GM21737 (cell line): ENCODE measurements at regions not wholly inside any gene's neighbourhood (a gene's known extent, or its start where the extent isn't known, plus 50 kb on each side); places are given as distances from the start of the nearest gene placed in this dataset.

Experiments used
- ATAC-seq: cut with Tn5 transposase; IDR thresholded peaks from one replicate; pipeline ENCODE4 v1.9.1; 2021; ENCODE audit warnings: mild to moderate bottlenecking, moderate library complexity; ENCODE audit not compliant: unreplicated experiment

DNA sequence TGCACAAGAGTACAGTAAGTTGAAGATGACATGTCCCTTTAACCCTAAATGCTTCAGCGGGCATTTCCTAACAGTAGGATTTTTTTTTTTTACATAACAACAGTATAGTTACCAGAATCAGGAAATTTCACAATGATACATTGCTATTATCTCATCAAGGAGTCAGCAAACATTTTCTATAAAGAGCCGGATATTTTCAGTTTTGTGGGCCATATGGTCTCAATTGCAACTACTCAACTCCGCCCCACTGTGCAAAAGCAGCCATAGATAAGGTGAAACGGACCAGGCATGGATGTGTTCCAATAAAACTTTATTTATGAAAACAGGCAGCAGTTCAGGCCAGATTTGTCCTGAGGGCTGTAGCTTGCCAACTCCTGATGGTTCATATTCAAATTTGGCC is 130.6 kb downstream of the SMAD6 start:
- no peak for ATAC-seq

DNA sequence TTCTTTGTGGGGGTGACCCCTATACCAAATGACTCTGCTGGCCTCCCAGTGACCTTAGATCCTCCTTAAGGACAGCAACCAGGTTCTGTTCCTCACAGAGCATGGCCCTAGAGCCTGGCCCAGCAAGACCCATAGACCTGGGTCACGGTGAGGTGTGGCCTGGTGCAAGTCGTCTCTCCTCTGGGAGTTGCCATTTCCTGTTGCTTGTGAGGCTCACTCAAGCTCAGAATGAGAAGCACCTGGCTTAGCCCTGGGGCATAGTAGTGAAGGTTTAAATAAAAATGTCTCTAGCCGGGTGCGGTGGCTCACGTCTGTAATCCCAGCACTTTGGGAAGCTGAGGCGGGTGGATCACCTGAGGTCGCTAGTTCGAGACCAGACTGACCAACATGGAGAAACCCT is 131.3 kb downstream of the SMAD6 start:
- ATAC-seq, result no peak

DNA sequence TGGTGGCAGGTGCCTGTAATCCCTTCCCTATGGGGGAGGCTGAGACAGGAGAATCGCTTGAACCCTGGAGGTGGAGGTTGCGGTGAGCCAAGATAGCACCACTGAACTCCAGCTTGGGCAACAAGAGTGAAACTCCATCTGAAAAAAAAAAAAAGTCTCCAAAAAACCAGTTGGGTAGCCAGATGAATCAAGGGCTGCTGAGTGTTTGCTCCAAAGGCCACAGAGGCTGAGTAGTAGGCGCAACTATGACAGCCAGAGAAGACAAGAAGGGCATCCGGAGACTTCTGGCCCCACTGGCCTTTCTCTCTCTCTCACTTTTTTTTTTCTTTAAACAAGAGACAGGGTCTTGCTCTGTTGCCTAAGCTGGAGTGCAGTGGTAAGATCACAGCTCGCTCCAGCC is 131.8 kb downstream of the SMAD6 start:
- no peak for ATAC-seq

GRCh38 chr15:66834881-66835878 is 133.1 kb downstream of the SMAD6 start:
- ATAC-seq, result no peak

GRCh38 chr15:66836231-66837030 is 134.4 kb downstream of the SMAD6 start:
- ATAC-seq, result no peak

GRCh38 chr15:66838202-66838601 is 136.2 kb downstream of the SMAD6 start:
- ATAC-seq, result no peak

DNA sequence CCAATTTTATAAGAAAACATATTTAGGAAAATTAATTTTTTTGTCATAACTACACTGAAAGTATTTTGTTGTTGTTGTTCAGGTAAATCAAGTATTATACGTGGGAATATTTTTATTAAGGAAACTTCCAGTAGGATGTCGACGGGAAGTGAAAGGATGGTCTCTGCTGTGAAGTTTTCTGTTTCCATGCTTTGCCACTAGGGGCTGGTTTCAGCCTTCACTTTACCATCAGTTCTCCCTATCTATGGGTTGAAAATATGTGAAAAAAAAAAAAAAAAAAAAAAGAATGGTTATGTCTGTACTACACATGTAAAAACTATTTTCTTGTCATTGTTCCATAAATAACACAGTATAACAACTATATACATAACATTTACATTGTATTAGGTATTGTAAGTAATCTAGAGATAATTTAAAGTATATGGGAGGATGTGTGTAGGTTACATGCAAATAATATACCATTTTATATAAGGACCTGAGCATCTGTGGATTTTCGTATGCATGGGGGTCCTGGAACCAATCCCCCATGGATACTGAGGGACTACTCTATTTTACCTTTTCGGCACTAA is 136.7 kb downstream of the SMAD6 start:
- ATAC-seq, result no peak

GRCh38 chr15:66839506-66840112 is 137.6 kb downstream of the SMAD6 start:
- no peak for ATAC-seq

GRCh38 chr15:66840615-66841390 is 138.8 kb downstream of the SMAD6 start:
- ATAC-seq, result no peak

GRCh38 chr15:66841953-66842681 is 140.1 kb downstream of the SMAD6 start:
- ATAC-seq, result no peak

DNA sequence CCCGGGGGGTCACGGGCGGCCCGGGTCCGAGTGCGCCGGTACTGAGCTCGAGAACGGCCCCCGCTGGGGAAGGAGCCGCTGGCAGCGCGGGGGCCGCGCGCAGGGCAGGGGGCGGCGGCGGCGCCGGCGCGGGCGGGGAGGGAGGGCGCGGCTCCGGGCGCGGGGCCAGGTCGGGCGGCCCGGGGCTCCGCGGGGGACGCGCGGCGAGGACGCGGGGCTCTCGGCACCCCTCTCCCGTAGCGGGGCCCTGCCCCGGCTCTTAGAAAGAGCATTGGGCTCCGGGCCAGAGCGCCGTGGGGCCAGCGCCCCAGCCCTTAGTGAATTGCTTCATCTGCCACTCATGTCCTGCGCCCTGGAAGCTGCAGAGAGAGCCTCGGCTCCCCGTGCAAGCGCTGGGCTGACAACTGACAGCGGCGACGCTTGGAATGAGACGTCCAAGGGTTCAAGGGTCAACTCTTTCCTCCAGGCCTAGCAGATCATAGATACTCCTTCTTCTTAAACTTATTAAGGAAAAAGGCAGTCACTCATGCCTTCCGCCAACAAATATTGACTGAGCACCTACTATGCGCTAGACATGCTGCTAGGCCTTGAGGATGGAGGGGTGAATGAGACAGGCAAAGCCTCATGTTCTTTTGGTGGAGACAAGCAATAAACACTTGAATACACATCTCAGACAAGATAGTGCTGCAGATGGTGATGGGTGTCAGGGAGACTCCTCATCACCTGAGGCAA is 140.8 kb downstream of the SMAD6 start:
- no peak for ATAC-seq

DNA sequence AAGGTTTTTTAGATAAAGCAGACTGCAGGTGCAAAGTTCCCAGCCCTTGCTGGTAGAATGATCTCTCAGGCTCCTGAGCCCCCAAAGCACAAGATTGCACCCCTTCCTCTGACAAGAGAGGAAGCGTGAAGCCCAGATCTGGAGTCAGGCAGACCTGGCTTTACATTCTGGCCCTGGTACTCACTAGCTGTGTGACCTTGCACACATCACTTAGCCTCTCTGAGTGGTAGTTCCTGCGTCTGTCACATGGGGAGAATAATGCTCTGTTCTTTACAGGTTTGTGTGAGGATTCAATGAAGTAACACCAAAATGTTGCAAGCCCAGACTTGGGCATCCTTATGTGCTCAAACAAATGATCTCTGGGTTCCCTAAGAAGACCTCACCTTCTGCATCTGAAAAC is 141.5 kb downstream of the SMAD6 start:
- ATAC-seq, result no peak

GRCh38 chr15:66844041-66844746 is 142.2 kb downstream of the SMAD6 start:
- no peak for ATAC-seq

DNA sequence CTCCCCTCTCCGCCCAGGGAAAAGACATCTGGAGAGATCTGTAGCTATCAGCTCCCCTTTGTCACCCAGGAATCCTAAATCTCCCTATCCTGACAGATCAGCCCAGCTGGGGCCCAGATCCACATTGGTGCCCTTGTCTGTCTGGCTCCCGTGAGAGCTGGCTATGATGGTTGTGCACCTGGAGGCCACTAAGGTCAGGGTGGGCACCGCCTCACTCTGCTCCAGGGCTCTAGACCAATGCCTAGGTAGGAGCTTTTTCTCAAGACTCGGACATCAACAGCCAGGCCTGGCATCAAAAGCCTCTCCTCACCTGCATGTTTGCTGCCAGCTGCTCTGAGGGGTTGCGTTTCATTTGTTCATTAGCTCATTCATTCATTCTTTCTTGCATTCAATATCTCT is 142.7 kb downstream of the SMAD6 start:
- no peak for ATAC-seq

- ATAC-seq, result no peak
Observed at GRCh38 chr15:66845266-66845785, 143.3 kb downstream of the SMAD6 start.

- no peak for ATAC-seq
Observed at GRCh38 chr15:66846031-66846430, 144.0 kb downstream of the SMAD6 start.

DNA sequence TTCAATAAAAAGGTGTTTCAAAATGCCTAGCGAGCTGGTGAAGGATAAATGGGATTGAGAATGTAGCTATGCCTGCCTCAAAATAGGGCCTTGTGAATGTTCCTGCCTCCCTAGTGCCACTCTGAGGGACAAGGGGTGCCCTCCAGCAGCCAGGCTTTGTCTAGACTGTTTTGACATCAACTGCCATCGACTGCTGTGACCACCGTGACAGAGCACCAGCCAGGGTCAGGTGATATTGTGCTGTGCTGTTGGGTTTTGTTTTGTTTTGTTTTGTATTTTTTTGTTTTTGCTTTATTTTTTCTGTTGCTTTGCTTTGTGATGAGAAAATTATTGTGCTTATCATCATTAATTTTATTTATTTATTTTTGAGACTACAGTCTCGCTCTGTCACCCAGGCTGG is 144.8 kb downstream of the SMAD6 start:
- no peak for ATAC-seq

- ATAC-seq, result no peak
Observed at GRCh38 chr15:66847565-66847991, 145.5 kb downstream of the SMAD6 start.
